GM20000 (cell line): ENCODE measurements at regions not wholly inside any gene's neighbourhood (a gene's known extent, or its start where the extent isn't known, plus 50 kb on each side); places are given as distances from the start of the nearest gene placed in this dataset.
"Not testable (repeated sequence)": the region's sequence is repeated elsewhere in the genome, so short reads cannot be mapped to it uniquely, and the experiment has no call there.

Experiments
- DNase-seq: peaks from one replicate; pipeline ENCODE4 v3.0.0; 2012; ENCODE audit warnings: low spot score
- CTCF ChIP-seq: IDR thresholded peaks from 2 replicates; pipeline ENCODE4 v1.5.1; 2012; ENCODE audit warnings: mild to moderate bottlenecking, control low read depth; ENCODE audit errors: extremely low read depth, missing control alignments

GRCh38 chr4:155032521-155033229 lies 175.8 kb upstream of the NPY2R start:
- TF ChIP-seq CTCF = no peak
- no peak for DNase-seq

DNA sequence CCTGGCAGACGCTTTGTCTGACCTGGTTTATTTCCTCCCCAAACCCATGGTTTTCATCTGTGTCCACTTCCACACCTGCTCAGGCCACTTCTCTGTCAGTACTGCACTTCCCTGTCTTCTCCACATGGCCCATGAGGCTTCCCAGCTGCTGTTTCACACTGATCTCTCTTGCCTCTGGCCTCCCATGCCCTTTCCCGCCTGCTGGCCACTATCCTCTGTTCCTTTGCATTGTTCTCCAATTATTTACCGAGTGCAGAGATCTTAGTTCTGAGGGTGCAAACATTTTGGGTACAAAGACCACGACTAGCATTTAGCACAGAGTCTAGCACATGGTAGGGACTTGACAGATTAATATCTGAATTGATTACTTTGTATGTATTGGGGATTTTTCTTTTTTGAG lies 174.8 kb upstream of the NPY2R start:
- no peak for TF ChIP-seq CTCF
- DNase-seq = no peak

GRCh38 chr4:155037031-155037430 lies 171.4 kb upstream of the NPY2R start:
- DNase-seq = no peak
- no peak for TF ChIP-seq CTCF

- DNase-seq = no peak
- TF ChIP-seq CTCF = no peak
Measured at GRCh38 chr4:155038459-155038858, 170.0 kb upstream of the NPY2R start.

DNA sequence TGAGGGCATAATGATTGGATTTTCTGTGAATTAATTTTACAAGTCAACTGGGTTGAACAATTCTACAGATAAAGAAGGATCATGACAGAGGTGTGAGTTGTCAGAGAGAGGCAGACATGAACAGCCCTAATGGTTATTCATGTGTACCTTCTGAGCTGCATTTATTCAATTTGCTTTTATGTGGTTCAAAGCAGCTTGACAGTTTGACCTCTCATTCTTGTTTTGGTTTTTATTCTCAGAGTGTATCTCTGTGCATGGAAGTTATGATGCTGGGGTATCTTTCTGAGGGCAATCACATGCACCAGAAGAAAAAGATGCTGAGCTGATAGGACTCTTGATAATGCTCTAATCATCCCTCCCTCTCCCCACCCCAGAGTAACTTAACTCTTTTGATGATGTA lies 169.3 kb upstream of the NPY2R start:
- TF ChIP-seq CTCF = no peak
- DNase-seq = no peak

DNA sequence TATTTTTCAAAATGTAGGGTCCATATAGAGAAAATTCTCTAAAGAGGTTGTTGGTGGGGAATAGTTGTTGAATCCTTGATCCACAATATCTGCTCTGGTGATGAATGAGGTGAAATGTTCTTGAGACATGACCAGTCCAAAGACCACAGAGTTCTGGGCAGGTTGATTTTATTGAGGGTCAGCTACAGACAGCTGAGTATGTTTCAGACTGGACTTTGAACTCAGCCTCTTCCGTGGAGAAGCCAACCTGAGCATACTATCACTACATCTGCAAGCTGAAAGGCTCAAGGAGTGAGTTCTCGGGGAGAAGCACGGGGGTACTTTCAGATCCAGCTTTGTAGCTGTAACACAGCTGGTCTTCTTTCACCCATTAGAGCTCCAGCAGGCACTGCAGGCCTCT lies 168.4 kb upstream of the NPY2R start:
- DNase-seq = no peak
- no peak for TF ChIP-seq CTCF

DNA sequence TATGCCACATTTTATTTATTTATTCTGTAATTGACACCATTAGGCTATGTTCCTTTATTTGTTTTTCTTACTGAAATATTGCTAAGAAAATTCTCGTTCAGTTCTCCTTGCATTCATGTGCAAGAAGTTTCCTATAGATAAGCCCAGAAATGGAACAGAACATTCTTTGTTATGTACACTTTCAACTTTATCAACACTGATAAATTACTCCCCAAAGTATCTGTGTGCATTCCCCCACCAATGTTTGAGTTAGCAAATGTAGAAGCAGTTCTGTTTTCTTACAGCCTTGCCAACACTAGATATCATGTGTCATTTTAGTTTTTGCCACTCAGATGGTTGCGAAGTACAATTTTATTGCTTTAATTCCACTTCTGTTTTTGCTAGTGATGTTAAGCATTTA lies 166.4 kb upstream of the NPY2R start:
- DNase-seq = no peak

GRCh38 chr4:155044251-155044650 lies 164.2 kb upstream of the NPY2R start:
- not testable (repeated sequence) for DNase-seq

More for the DNA sequence above, 166.4 kb upstream of the NPY2R start:
- TF ChIP-seq CTCF = no peak
